HG03378 (cell line): ENCODE measurements at regions not wholly inside any gene's neighbourhood (a gene's known extent, or its start where the extent isn't known, plus 50 kb on each side); places are given as distances from the start of the nearest gene placed in this dataset.

Experiments used
- ATAC-seq: cut with Tn5 transposase; IDR thresholded peaks from one replicate; pipeline ENCODE4 v1.9.1; 2021; ENCODE audit warnings: mild to moderate bottlenecking, moderate library complexity; ENCODE audit not compliant: unreplicated experiment

- no peak for ATAC-seq
Measured at GRCh38 chr5:129821477-129822131, 73.7 kb downstream of the MINAR2 start.

- ATAC-seq: no peak
Measured at GRCh38 chr5:129830288-129830687, 74.0 kb upstream of the CHSY3 start.

GRCh38 chr5:129836321-129836720 is 67.9 kb upstream of the CHSY3 start:
- ATAC-seq: no peak

- ATAC-seq: no peak
Measured at GRCh38 chr5:129844764-129845163, 59.5 kb upstream of the CHSY3 start.

GRCh38 chr5:129852747-129853352 is 51.4 kb upstream of the CHSY3 start:
- ATAC-seq: peak; percentile 96

- ATAC-seq: no peak
Measured at GRCh38 chr5:129853588-129853987, 50.7 kb upstream of the CHSY3 start.
